SK-N-SH (cell line): ENCODE measurements at regions not wholly inside any gene's neighbourhood (a gene's known extent, or its start where the extent isn't known, plus 50 kb on each side); places are given as distances from the start of the nearest gene placed in this dataset.

Experiments used
- CTCF ChIA-PET: fragments of 300-600, 350-600 bp; formaldehyde crosslinking; extraction: SDS; loops from one replicate; lab custom pipeline; 2021; lab: Yijun Ruan, JAX
- POLR2A ChIA-PET: fragments of 350-600 bp; sonication (Branson Sonifier 250); formaldehyde crosslinking; extraction: SDS; loops from one replicate; lab custom pipeline; 2020; ENCODE audit warnings: antibody characterized with exemption, inconsistent platforms; lab: Yijun Ruan, JAX
- DNase-seq: peaks from one replicate; pipeline ENCODE4 v3.0.0; 2012
- H2AFZ ChIP-seq: fragments of 200-600 bp; sonication (generic); 2 replicates; pipeline ENCODE4 v1.8.1; 2016; ENCODE audit warnings: antibody characterized with exemption, mild to moderate bottlenecking, low read depth
- H3F3A ChIP-seq: fragments of 200-600 bp; sonication (generic); replicated peaks from 2 replicates; pipeline ENCODE3; 2016; ENCODE audit warnings: antibody characterized with exemption, mild to moderate bottlenecking; ENCODE audit not compliant: insufficient read depth
- H3K27ac ChIP-seq, 2 experiments: fragments of 200-500 bp in 1 of 2; fragments of 200-600 bp in 1 of 2; sonication (Bioruptor generic) in 1 of 2; sonication (generic), shearing (Covaris generic) in 1 of 2; 2 replicates each; pipeline versions ENCODE4 v1.5.1 to v1.6.1; 2014 to 2016; ENCODE audit warnings: low read depth in 2 of 2, inconsistent platforms in 1 of 2, low read length in 1 of 2, mild to moderate bottlenecking in 1 of 2, mixed read lengths in 1 of 2
- H3K27me3 ChIP-seq: fragments of 200-600 bp; sonication (generic), shearing (Covaris generic); 2 replicates; pipeline ENCODE4 v1.6.1; 2016; ENCODE audit warnings: mixed run types; ENCODE audit not compliant: insufficient read depth
- H3K36me3 ChIP-seq, 2 experiments: fragments of 200-500 bp in 1 of 2; fragments of 200-600 bp in 1 of 2; sonication (Bioruptor generic) in 1 of 2; sonication (generic) in 1 of 2; replicated peaks in 1 of 2; 2 replicates each; pipeline versions ENCODE3 to v1.5.1; 2014 to 2016; ENCODE audit warnings: low read length in 1 of 2, mild to moderate bottlenecking in 1 of 2; ENCODE audit not compliant: insufficient read depth in 2 of 2, control insufficient read depth in 1 of 2
- H3K4me1 ChIP-seq, 2 experiments: fragments of 200-500 bp in 1 of 2; fragments of 200-600 bp in 1 of 2; sonication (Bioruptor generic) in 1 of 2; sonication (generic), shearing (Covaris generic) in 1 of 2; 2 replicates each; pipeline versions ENCODE4 v1.5.1 to v1.6.1; 2014 to 2016; ENCODE audit warnings: low read depth in 1 of 2, low read length in 1 of 2, mixed run types in 1 of 2; ENCODE audit not compliant: insufficient read depth in 2 of 2, control insufficient read depth in 1 of 2
- H3K4me2 ChIP-seq: fragments of 200-600 bp; sonication (generic), shearing (Covaris generic); 2 replicates; pipeline ENCODE4 v1.6.1; 2017; ENCODE audit warnings: mixed run types
- H3K4me3 ChIP-seq, 2 experiments: fragments of 200-500 bp in 1 of 2; fragments of 200-600 bp in 1 of 2; sonication (Bioruptor generic) in 1 of 2; sonication (generic), shearing (Covaris generic) in 1 of 2; 2 replicates each; pipeline versions ENCODE4 v1.5.1 to v1.8.1; 2014 to 2016; ENCODE audit warnings: low read depth in 2 of 2, inconsistent platforms in 1 of 2, low read length in 1 of 2, mild to moderate bottlenecking in 1 of 2, mixed read lengths in 1 of 2, moderate library complexity in 1 of 2
- H3K79me2 ChIP-seq: fragments of 200-600 bp; sonication (generic); 2 replicates; pipeline ENCODE4 v1.8.1; 2017; ENCODE audit warnings: mild to moderate bottlenecking; ENCODE audit not compliant: insufficient read depth
- H3K9ac ChIP-seq: fragments of 200-600 bp; sonication (generic); 2 replicates; pipeline ENCODE4 v1.6.1; 2017; ENCODE audit warnings: mixed run types
- H3K9me2 ChIP-seq: fragments of 200-600 bp; sonication (generic); 2 replicates; pipeline ENCODE4 v1.6.1; 2017; ENCODE audit warnings: mixed run types
- H3K9me3 ChIP-seq: fragments of 200-600 bp; sonication (generic); 2 replicates; pipeline ENCODE4 v1.6.1; 2017; ENCODE audit warnings: mixed run types, mild to moderate bottlenecking, moderate library complexity
- H4K20me1 ChIP-seq: fragments of 200-600 bp; sonication (generic); 2 replicates; pipeline ENCODE4 v1.6.1; 2017; ENCODE audit warnings: mild to moderate bottlenecking, mixed run types; ENCODE audit not compliant: insufficient read depth
- CHD2 ChIP-seq: fragments of 150-350 bp; IDR thresholded peaks from 2 replicates; pipeline ENCODE4 v1.6.1; 2018; ENCODE audit warnings: low read length; ENCODE audit not compliant: partially characterized antibody
- CTCF ChIP-seq: fragments of 200-600 bp; sonication (generic); IDR thresholded peaks from 2 replicates; pipeline ENCODE4 v1.6.1; 2017; ENCODE audit warnings: antibody characterized with exemption, mild to moderate bottlenecking, moderate library complexity
- FOXJ3 ChIP-seq: sonication (generic); formaldehyde crosslinking; IDR thresholded peaks from 2 replicates; pipeline ENCODE4 v1.5.1; 2020; ENCODE audit warnings: mild to moderate bottlenecking, missing genetic modification reagents
- FOXM1 ChIP-seq: IDR thresholded peaks from 2 replicates; pipeline ENCODE4 v1.4.0; 2012; ENCODE audit warnings: low read depth, mild to moderate bottlenecking
- IRF3 ChIP-seq: fragments of 150-350 bp; IDR thresholded peaks from 2 replicates; pipeline ENCODE4 v1.6.1; 2016; ENCODE audit warnings: mild to moderate bottlenecking, low read depth, low read length
- MXI1 ChIP-seq: IDR thresholded peaks from 2 replicates; pipeline ENCODE4 v1.6.1; 2012; ENCODE audit warnings: mild to moderate bottlenecking, low read depth, low read length, improper control_type of control experiment
- NFIC ChIP-seq: IDR thresholded peaks from 2 replicates; pipeline ENCODE4 v1.4.0; 2012; ENCODE audit warnings: borderline replicate concordance
- PBX3 ChIP-seq: IDR thresholded peaks from 2 replicates; pipeline ENCODE4; 2012
- RFX5 ChIP-seq: IDR thresholded peaks from 2 replicates; pipeline ENCODE4 v1.6.1; 2012; ENCODE audit warnings: mild to moderate bottlenecking, improper control_type of control experiment, low read length
- SIN3A ChIP-seq: IDR thresholded peaks from 2 replicates; pipeline ENCODE4 v1.6.1; 2012; ENCODE audit warnings: low read depth, mild to moderate bottlenecking, low read length, moderate library complexity, borderline replicate concordance
- SMC3 ChIP-seq: IDR thresholded peaks from 2 replicates; pipeline ENCODE4 v1.6.1; 2012; ENCODE audit warnings: low read depth, low read length, improper control_type of control experiment
- TAF1 ChIP-seq: IDR thresholded peaks from 2 replicates; pipeline ENCODE4 v1.6.1; 2012; ENCODE audit warnings: low read depth, mild to moderate bottlenecking, low read length, moderate library complexity, borderline replicate concordance
- TEAD4 ChIP-seq: IDR thresholded peaks from 2 replicates; pipeline ENCODE4 v1.4.0; 2012; ENCODE audit warnings: mild to moderate bottlenecking, borderline replicate concordance; ENCODE audit not compliant: insufficient read depth
- USF1 ChIP-seq: IDR thresholded peaks from 2 replicates; pipeline ENCODE4 v1.4.0; 2012; ENCODE audit warnings: low read depth, borderline replicate concordance
- YY1 ChIP-seq: IDR thresholded peaks from 2 replicates; pipeline ENCODE4 v1.4.0; 2012; ENCODE audit warnings: low read depth, mild to moderate bottlenecking
- ZBTB33 ChIP-seq: IDR thresholded peaks from 2 replicates; pipeline ENCODE4 v1.4.0; 2012; ENCODE audit warnings: low read depth, borderline replicate concordance
- WGBS: methylation state at CpG from one replicate; pipeline ENCODE4 v1.1.6; 2017; ENCODE audit warnings: low lambda C conversion rate; 5-methylcytosine and 5-hydroxymethylcytosine counted together

- no peak for DNase-seq
- Histone ChIP-seq H3K4me1 (no peaks in the 10 kb centered on the region), H3K79me2 (no peaks in the 10 kb centered on the region), H3K9ac (no peak overlapping the region), H3K9me2 (no peaks in the 10 kb centered on the region), H3K9me3 (no peaks in the 10 kb centered on the region), H4K20me1 (no peaks in the 10 kb centered on the region), H3K27ac (no peak overlapping the region), H3K36me3 (no peaks in the 10 kb centered on the region), H3K4me2 (no peak overlapping the region), H3K27me3 (no peaks in the 10 kb centered on the region; the same call in 1 of the 2 replicates), H2AFZ (no peak overlapping the region), H3F3A (no peaks in the 10 kb centered on the region), H3K4me3 (no peak overlapping the region)
- TF ChIP-seq TAF1 (no peak), SIN3A (no peak), MXI1 (no peak), ZBTB33 (no peak)
- CTCF ChIA-PET = no interaction called here
- POLR2A ChIA-PET = no interaction called here
- 18% methylated on average over 1 of the region's 1 CpG for WGBS
Observed at GRCh38 chr4:177562859-177563258, 120.6 kb upstream of the AGA start.

- CTCF ChIA-PET = no interaction called here
- POLR2A ChIA-PET = no interaction called here
- Histone ChIP-seq H3K4me2 (no peak overlapping the region), H3K36me3 (no peaks in the 10 kb centered on the region), H4K20me1 (no peaks in the 10 kb centered on the region), H3K9me2 (no peaks in the 10 kb centered on the region), H3K9ac (no peak overlapping the region), H3K79me2 (no peaks in the 10 kb centered on the region), H3K9me3 (no peaks in the 10 kb centered on the region), H3K4me3 (no peak overlapping the region), H2AFZ (no peak overlapping the region), H3K27me3 (no peaks in the 10 kb centered on the region)
- 22% methylated on average over 5 of the region's 5 CpGs for WGBS
- no peak for TF ChIP-seq CTCF
- no peak for TF ChIP-seq PBX3
- no peak for TF ChIP-seq USF1
- TF ChIP-seq RFX5 = no peak
- TF ChIP-seq NFIC = no peak
- no peak for TF ChIP-seq FOXJ3 (CRISPR knock-in tag)
- TF ChIP-seq SIN3A = no peak
- TF ChIP-seq TEAD4 = no peak
- no peak for TF ChIP-seq CHD2
- TF ChIP-seq FOXM1 = no peak
- no peak for TF ChIP-seq SMC3
- no peak for TF ChIP-seq IRF3
- TF ChIP-seq MXI1 = no peak
- no peak for TF ChIP-seq TAF1
- TF ChIP-seq ZBTB33 = no peak
- TF ChIP-seq YY1 = no peak
- TF ChIP-seq, all 33 proteins: peak for 0
- no peaks in the 10 kb centered on the region for H3K4me1 ChIP-seq
- H3F3A ChIP-seq = peaks cover 5% of the 10 kb centered on the region
- no peak overlapping the region for H3K27ac ChIP-seq
- no peak for DNase-seq
Observed at GRCh38 chr4:177566691-177567090, 124.5 kb upstream of the AGA start.
